ENCODE measurements at regions not wholly inside any gene's neighbourhood (a gene's known extent, or its start where the extent isn't known, plus 50 kb on each side); places are given as distances from the start of the nearest gene placed in this dataset.

GRCh38 chr5:127210042-127210441 is 80.6 kb upstream of the MEGF10 start:
- TF ChIP-seq POLR2A (IDR thresholded peaks at IDR 0.05) (no peak), EP300 (IDR thresholded peaks at IDR 0.05; ENCODE audit: low read depth) (no peak)
- TF ChIP-seq, protein P1, sequence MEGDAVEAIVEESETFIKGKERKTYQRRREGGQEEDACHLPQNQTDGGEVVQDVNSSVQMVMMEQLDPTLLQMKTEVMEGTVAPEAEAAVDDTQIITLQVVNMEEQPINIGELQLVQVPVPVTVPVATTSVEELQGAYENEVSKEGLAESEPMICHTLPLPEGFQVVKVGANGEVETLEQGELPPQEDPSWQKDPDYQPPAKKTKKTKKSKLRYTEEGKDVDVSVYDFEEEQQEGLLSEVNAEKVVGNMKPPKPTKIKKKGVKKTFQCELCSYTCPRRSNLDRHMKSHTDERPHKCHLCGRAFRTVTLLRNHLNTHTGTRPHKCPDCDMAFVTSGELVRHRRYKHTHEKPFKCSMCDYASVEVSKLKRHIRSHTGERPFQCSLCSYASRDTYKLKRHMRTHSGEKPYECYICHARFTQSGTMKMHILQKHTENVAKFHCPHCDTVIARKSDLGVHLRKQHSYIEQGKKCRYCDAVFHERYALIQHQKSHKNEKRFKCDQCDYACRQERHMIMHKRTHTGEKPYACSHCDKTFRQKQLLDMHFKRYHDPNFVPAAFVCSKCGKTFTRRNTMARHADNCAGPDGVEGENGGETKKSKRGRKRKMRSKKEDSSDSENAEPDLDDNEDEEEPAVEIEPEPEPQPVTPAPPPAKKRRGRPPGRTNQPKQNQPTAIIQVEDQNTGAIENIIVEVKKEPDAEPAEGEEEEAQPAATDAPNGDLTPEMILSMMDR (IDR thresholded peaks at IDR 0.05) = no peak

All from transverse colon (tissue), 3 donors.